HG03025 (cell line): ENCODE measurements at regions not wholly inside any gene's neighbourhood (a gene's known extent, or its start where the extent isn't known, plus 50 kb on each side); places are given as distances from the start of the nearest gene placed in this dataset.
"Not testable (repeated sequence)": the region's sequence is repeated elsewhere in the genome, so short reads cannot be mapped to it uniquely, and the experiment has no call there.

Source experiments
- ATAC-seq: cut with Tn5 transposase; IDR thresholded peaks from one replicate; pipeline ENCODE4 v1.9.1; 2021; ENCODE audit warnings: mild to moderate bottlenecking, moderate library complexity; ENCODE audit not compliant: unreplicated experiment, low FRiP score

- not testable (repeated sequence) for ATAC-seq
These were observed 951.0 kb upstream of the C9orf72 start for GRCh38 chr9:28524309-28524708.

GRCh38 chr9:28528049-28528448 is 954.8 kb upstream of the C9orf72 start:
- ATAC-seq, result no peak

GRCh38 chr9:28538132-28538531 is 964.9 kb upstream of the C9orf72 start:
- ATAC-seq, result no peak

GRCh38 chr9:28539434-28540070 is 966.3 kb upstream of the C9orf72 start:
- ATAC-seq, result no peak

GRCh38 chr9:28542928-28543327 is 969.6 kb upstream of the C9orf72 start:
- ATAC-seq, result no peak

GRCh38 chr9:28547527-28547926 is 974.2 kb upstream of the C9orf72 start:
- ATAC-seq, result no peak

GRCh38 chr9:28563291-28563934 is 990.1 kb upstream of the C9orf72 start:
- ATAC-seq, result no peak

- ATAC-seq, result no peak
These were observed 1010.6 kb upstream of the C9orf72 start for GRCh38 chr9:28583832-28584231.

- no peak for ATAC-seq
These were observed 1011.3 kb upstream of the C9orf72 start for GRCh38 chr9:28584542-28584941.

GRCh38 chr9:28587052-28587451 is 1013.8 kb upstream of the C9orf72 start:
- ATAC-seq, result no peak

- ATAC-seq, result no peak
These were observed 1025.1 kb upstream of the C9orf72 start for GRCh38 chr9:28598408-28598807.

- ATAC-seq, result no peak
These were observed 1026.9 kb upstream of the C9orf72 start for GRCh38 chr9:28600226-28600625.

- ATAC-seq, result no peak
These were observed 1034.6 kb upstream of the C9orf72 start for GRCh38 chr9:28607843-28608242.

GRCh38 chr9:28610339-28610738 is 1037.1 kb upstream of the C9orf72 start:
- ATAC-seq, result no peak

- no peak for ATAC-seq
These were observed 1043.0 kb upstream of the C9orf72 start for GRCh38 chr9:28616310-28616709.

- no peak for ATAC-seq
These were observed 1046.7 kb upstream of the C9orf72 start for GRCh38 chr9:28620011-28620410.

- no peak for ATAC-seq
These were observed 1047.4 kb upstream of the C9orf72 start for GRCh38 chr9:28620661-28621060.

GRCh38 chr9:28624771-28625170 is 1051.5 kb upstream of the C9orf72 start:
- no peak for ATAC-seq

GRCh38 chr9:28628031-28628430 is 1054.8 kb upstream of the C9orf72 start:
- ATAC-seq, result no peak

GRCh38 chr9:28648723-28649122 is 1075.4 kb upstream of the C9orf72 start:
- ATAC-seq, result no peak

GRCh38 chr9:28650327-28650726 is 1077.0 kb upstream of the C9orf72 start:
- no peak for ATAC-seq

- ATAC-seq, result no peak
These were observed 1077.9 kb upstream of the C9orf72 start for GRCh38 chr9:28651050-28651722.
